ENCODE measurements at regions not wholly inside any gene's neighbourhood (a gene's known extent, or its start where the extent isn't known, plus 50 kb on each side); places are given as distances from the start of the nearest gene placed in this dataset.

DNA sequence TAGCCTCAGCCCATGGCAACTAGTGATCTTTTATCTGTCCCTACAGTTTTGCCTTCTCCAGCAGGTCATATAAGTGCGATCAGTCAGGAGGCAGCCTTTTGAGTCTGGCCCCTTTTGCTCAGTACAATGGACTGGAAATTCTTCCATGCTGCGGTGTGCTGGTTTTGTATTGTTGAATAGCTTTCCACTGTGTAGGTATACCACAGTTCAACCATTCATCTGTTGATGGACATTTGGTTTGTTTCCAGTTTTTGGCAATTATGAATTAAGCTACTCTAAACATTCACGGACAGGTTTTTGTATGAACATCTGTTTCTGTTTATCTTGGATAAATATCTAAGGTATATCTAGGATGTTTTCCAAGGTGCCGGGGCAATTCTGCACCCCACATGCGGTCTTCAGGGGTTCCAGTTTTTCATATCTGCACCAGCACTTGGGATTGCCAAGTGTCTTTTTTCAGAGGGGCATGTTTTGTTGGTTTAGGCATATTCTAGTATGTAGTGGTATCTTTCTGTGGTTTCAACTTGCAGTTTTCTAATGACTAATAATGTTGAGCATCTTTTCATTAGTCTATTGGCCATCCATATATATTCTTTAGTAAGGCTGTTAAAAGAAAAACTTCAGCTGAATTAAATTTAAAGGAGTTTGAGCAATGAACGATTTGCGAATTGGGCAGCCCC, 141.0 kb downstream of the TFAP2C start:
- Histone ChIP-seq H4K20me1 (ENCODE audit: control insufficient read depth, insufficient read depth, insufficient read length) (no peaks in the 10 kb centered on the region), H2BK12ac (ENCODE audit: insufficient read length, low read depth, low read length) (no peak overlapping the region), H3T11ph (ENCODE audit: low read length) (no peak overlapping the region), H2BK5ac (ENCODE audit: insufficient read length, low read length) (no peak overlapping the region), H3K79me1 (ENCODE audit: insufficient read depth, low read depth, low read length, poor library complexity, severe bottlenecking) (no peaks in the 10 kb centered on the region), H3K23ac (ENCODE audit: insufficient read length, low read depth, low read length) (no peak overlapping the region), H3K56ac (ENCODE audit: insufficient read length, low read depth, low read length) (no peak overlapping the region), H3K4me1 (ENCODE audit: insufficient read depth, low read length) (no peaks in the 10 kb centered on the region), H2BK15ac (ENCODE audit: low read depth, low read length) (no peak overlapping the region), H4K8ac (replicated peaks; ENCODE audit: insufficient read length, low read depth, low read length) (no peak overlapping the region), H2AFZ (ENCODE audit: low read length) (no peak overlapping the region), H3K23me2 (ENCODE audit: insufficient read length, low read depth, low read length, poor library complexity, severe bottlenecking) (no peaks in the 10 kb centered on the region), H3K79me2 (ENCODE audit: insufficient read depth, low read length) (no peaks in the 10 kb centered on the region), H2AK5ac (ENCODE audit: insufficient read length, low read length) (no peak overlapping the region), H3K9me3 (ENCODE audit: control insufficient read depth, low read depth, low read length) (no peaks in the 10 kb centered on the region), H3K27ac (ENCODE audit: insufficient read length, low read depth, low read length) (no peak overlapping the region), H3K4ac (ENCODE audit: low read depth, low read length) (no peak overlapping the region), H2BK120ac (ENCODE audit: low read depth, low read length, poor library complexity, severe bottlenecking) (no peak overlapping the region), H3K27me3 (ENCODE audit: insufficient read depth, low read length) (no peaks in the 10 kb centered on the region), H2BK20ac (ENCODE audit: low read depth, low read length, poor library complexity, severe bottlenecking) (no peak overlapping the region), H4K5ac (ENCODE audit: insufficient read length, low read depth, low read length) (no peak overlapping the region), H3K14ac (ENCODE audit: insufficient read depth, low read length) (no peak overlapping the region), H3K4me2 (ENCODE audit: insufficient read depth, insufficient read length, low read length) (no peak overlapping the region), H3K9ac (ENCODE audit: extremely low read depth, insufficient read length, low read length) (no peak overlapping the region), H4K91ac (ENCODE audit: insufficient read length, low read depth, low read length) (no peak overlapping the region), H3K18ac (ENCODE audit: insufficient read length, low read depth, low read length) (no peak overlapping the region)
- no CpG with 5 or more reads among the region's 7 CpGs for WGBS (ENCODE audit: extremely low coverage, insufficient read length, low lambda C conversion rate)
- DNase-seq = no peak
- Mint-ChIP-seq H3K9me3 (no peaks in the 10 kb centered on the region), H3K4me3 (no peak overlapping the region), H3K4me1 (peaks cover 15 to 18% of the 10 kb centered on the region in 2 experiments), H3K27me3 (ENCODE audit: low read depth) (peaks cover 4% of the 10 kb centered on the region; the same call in 1 of the 2 replicates), H3K36me3 (ENCODE audit: insufficient read depth in 1 of 3, low read depth in 3 of 3) (peaks cover 0 to 3% (median 0%) of the 10 kb centered on the region in 3 experiments; a peak in 1 of 7 replicates), H3K27ac (peak overlapping the region in 2 of 3 experiments; percentile 26 to 81; a peak in 2 of 7 replicates)
- TF ChIP-seq CTCF (conservative IDR thresholded peaks at IDR 0.05) = no peak
